D341Med (cell line): ENCODE measurements at regions not wholly inside any gene's neighbourhood (a gene's known extent, or its start where the extent isn't known, plus 50 kb on each side); places are given as distances from the start of the nearest gene placed in this dataset.

Experiments used
- DNase-seq: peaks from one replicate; pipeline ENCODE4 v3.0.0; 2012; ENCODE audit warnings: low spot score

DNA sequence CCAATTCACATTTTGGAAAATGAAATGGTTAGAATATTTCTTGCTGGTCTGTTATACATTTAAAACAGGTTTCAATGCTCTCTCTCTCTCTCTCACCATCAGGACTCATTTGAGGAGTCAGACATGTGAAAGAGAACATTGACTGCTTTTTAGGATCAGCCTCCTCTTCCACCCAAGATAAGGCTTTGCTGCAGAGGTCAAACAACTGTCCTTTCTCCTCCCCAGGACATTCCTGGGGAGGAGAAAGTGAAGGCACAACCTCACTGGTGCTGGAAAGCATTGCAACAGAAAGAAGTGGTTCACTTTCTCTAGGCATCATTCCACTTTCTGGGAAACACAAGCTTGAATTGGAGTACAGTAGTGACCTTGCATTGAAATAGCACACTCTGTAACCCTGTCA is 409.1 kb upstream of the NR2F2 start:
- no peak for DNase-seq

DNA sequence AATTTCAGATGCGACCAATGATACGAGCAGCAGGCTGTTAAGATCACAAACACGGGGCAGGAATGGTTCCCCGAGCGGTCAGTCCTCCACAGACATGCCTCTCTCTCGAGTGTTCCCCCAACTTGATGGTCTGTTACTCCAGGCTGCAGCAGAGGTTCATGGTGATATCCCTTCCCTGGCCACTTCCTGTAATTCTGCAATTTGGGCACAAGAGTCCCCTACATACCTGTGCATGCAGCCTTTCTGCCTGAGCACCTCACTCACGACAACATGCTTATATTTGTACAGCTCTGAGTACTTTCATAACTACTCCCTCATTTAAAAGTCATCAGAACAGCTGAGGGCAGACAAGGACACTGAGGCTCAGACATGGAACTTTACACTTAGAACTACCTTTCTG is 408.1 kb upstream of the NR2F2 start:
- no peak for DNase-seq

DNA sequence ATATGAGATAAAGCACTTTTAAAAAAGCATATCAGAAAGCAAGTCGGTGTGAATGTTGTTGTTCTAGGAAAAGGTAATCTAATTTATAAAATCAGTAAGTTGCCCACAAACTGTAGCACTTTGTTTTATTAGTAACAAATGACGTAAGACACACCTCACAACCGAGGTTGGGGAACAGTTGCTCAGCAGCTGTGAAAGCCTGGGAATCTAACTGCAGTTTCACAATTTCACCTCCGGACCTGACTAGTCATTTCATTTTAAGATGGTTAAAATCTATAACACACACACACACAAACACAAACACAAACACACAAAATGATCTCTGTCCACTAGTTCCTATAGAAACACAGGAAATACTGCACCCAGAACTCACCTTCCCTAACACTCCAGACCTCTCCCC is 406.7 kb upstream of the NR2F2 start:
- DNase-seq = no peak

DNA sequence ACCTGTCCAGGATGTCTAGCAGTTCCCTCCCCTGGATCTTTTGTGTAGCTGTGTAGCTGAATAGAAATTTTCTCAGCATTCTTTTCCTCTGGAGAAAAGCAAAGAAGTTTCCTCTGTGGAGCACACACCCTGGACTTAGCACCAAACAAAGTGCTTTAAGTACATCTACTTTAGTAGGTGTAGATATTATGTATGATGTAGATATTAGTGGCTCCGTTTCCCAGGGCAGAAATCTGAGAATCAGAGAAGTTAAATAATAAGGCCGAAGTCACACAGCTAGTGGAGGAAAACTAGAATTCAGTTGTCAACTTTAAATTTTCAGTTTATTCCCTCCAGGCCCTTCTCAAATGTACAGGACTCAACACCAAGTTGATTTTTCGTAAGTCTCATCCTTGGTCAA is 401.7 kb upstream of the NR2F2 start:
- DNase-seq = no peak

- no peak for DNase-seq
Measured at GRCh38 chr15:95929232-95929846, 401.2 kb upstream of the NR2F2 start.

DNA sequence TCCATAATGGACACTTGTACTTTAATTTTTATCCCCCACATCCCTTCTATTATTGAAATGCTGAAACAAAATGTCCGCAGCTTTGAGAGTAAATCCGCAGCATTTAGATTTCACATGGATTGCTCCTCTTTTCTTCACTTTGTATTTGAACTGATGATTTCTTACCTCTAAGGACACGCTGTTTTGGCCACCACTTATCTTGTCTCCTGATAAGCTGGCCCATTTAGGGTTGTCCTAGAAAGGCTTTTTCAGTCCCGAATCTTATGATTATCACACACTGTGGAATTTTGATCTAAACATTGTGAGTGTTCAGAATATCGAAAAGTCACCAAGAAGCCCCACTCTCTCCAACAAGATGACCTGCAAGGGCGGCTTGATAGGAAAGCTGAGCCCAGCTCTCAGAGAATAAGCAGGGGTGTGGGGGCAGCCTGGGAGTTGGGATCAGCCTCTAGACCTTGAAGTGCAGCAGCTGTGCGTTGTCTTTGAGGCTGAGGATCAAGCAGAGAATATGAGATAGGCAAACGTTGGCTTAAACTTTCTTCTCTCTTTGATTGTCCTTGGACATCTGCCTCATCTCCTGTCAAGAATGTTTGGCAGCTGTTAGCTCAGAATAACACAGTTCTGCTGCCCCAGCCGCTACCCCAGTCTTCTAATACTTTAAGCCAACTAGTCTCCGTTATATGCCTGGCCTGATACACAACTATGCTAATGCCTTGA is 399.7 kb upstream of the NR2F2 start:
- no peak for DNase-seq

GRCh38 chr15:95931619-95932018 is 398.9 kb upstream of the NR2F2 start:
- DNase-seq = no peak

DNA sequence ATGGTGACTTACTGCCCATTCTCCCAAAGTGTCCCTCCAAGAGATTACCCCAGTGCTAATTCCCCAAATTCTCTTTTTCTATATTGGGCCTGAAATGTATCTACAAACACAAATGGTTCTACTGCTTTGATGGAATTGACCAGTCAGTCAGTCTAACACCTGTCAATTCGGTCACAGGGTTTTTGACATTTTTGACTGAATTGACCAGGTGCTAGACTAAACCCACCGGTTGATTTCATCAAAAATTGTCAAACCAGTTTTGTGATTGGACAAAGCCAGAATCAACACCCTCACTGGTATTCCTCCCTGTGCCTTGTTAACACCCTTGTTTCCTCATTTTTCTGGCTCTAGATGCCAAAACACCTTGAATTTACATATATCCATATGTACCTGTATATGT is 398.4 kb upstream of the NR2F2 start:
- DNase-seq = no peak

- no peak for DNase-seq
Measured at GRCh38 chr15:95932676-95933075, 397.8 kb upstream of the NR2F2 start.

- no peak for DNase-seq
Measured at GRCh38 chr15:95935852-95936251, 394.6 kb upstream of the NR2F2 start.

DNA sequence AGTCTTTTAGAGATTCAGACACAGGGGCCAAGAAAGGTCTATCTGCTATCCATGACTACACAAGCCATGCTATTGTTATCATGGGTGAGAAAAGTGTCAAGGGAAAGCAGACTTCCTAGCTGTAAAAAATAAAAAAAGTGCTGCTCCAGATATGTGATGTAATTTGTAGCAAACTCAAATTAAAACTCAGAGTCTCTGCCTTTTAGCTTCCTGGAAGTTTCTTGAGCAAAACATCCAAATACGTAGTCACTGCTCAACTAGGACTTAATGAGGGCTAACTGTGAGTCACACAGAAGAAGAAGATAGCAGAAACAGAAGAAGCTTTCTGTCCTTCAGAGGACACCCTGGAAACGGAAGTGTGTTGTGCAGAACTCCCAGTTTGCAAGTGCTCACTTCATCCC is 393.4 kb upstream of the NR2F2 start:
- no peak for DNase-seq

GRCh38 chr15:95940431-95940985 is 390.0 kb upstream of the NR2F2 start:
- no peak for DNase-seq

GRCh38 chr15:95944193-95944592 is 386.3 kb upstream of the NR2F2 start:
- no peak for DNase-seq

GRCh38 chr15:95944661-95945255 is 385.7 kb upstream of the NR2F2 start:
- no peak for DNase-seq

DNA sequence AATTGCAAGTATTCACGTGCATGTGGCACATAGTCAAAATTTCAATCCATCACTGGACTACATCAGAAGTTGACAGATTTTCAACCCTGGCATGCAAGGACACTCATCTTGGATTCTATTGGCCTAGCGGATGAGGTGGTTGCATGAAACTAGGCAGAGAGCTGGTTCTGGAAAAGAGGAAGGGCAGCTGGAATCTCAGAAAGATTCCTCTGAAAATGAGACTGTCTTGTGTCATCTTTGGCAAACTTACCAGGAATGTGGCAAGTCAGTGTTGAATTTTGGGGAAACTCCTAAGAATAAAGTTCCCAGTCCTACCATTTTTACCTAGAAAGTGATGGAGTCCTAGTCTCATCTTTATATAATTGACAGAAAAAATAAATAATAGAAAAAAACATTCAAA is 384.3 kb upstream of the NR2F2 start:
- DNase-seq = no peak

DNA sequence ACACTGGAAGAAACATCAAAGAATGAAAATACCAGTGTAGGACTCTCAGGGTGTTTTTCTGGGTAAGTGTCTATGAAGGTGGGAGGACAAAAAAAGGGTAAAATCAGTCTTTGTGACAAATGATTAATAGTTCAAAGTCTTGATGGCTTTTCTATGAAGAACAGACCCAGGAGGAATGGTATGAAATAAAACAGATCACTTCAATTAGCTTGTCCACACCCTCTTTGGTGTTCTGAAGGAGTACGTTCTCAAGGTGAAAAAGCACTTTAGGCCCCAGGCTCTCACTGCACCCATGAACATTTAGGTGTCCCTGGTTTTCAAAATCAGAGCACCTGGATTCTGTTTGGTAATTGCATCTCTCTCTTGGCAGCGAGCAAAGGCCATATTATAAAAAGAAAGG is 383.6 kb upstream of the NR2F2 start:
- no peak for DNase-seq

GRCh38 chr15:95948411-95948810 is 382.1 kb upstream of the NR2F2 start:
- no peak for DNase-seq

GRCh38 chr15:95953032-95953431 is 377.5 kb upstream of the NR2F2 start:
- no peak for DNase-seq

DNA sequence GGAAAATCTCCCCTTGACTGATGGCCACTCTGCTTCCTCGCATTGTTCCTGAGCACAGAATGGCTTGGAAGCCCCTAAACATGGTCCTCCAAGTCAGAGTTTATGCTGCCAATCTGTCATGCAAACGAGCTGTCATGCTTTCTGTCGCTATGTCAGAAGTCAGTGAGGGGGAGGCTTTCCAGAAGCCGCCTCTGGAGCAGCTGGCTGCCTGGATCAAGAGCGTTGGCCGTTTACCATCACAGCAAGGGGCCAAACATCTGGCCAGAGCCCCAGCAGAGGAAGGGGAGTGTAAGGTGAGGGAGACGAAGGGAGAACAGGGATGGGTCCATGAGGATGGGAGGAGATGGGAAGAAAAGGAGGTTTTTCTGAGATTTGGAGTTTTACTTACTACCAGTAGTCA is 372.6 kb upstream of the NR2F2 start:
- no peak for DNase-seq

DNA sequence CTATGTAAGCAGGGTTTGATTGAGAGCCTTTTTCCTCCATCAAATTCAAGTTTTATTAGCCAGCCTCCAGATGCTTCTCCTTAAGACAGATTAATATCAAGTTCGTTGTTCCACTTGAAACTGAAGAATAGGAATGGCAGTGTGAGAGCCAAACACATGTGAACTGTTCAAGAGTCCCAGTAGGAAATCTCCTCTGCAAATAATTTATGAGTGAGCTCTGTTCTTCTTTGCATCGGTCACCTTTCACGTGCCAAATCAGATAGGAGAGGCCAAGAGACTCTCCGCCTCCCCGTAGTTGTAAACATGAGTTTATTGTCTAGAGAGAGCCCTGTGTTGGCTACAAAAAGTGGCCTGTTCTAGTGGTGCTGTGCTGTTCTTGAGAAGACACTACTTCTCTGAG is 372.1 kb upstream of the NR2F2 start:
- DNase-seq = no peak

- DNase-seq = no peak
Measured at GRCh38 chr15:95968856-95969255, 361.6 kb upstream of the NR2F2 start.

DNA sequence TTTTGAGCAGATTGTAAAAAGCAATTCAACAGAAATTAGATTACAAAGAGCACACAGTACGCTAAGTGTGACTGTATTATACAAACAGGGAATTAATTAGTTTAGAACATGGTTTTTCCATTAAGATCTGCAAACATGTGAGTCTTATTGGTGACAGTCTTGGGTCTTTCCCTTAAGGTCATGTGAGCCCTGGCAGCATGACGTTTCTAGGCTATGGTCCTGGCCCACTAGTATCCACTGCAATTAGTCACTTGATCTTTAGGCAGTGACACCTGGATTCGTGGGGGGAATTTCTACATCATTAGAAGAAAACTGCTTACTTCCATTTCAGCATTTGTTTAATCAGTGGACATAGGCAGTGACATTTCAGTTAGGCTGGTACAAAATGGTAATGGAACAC is 360.2 kb upstream of the NR2F2 start:
- no peak for DNase-seq

- DNase-seq = no peak
Measured at GRCh38 chr15:95972041-95972553, 358.4 kb upstream of the NR2F2 start.
